Esophagus squamous epithelium (tissue), 4 donors: ENCODE measurements at regions not wholly inside any gene's neighbourhood (a gene's known extent, or its start where the extent isn't known, plus 50 kb on each side); places are given as distances from the start of the nearest gene placed in this dataset.

Experiments
- CTCF ChIP-seq, 6 experiments: fragments of 450-650 bp in 4 of 6; fragments of 200-600 bp in 2 of 6; sonication (generic) in 2 of 6; IDR thresholded peaks; one replicate each; pipeline ENCODE4 v1.5.1; 2016 to 2019; ENCODE audit warnings: antibody characterized with exemption in 6 of 6, mild to moderate bottlenecking in 4 of 6, moderate library complexity in 4 of 6
- POLR2A ChIP-seq, 4 donors: fragments of 450-650 bp; IDR thresholded peaks; one replicate each; pipeline ENCODE4 v1.6.1; 2017; ENCODE audit warnings: antibody characterized with exemption in 4 of 4, mild to moderate bottlenecking in 4 of 4, moderate library complexity in 3 of 4

GRCh38 chr5:8288334-8288733 is 419.4 kb downstream of the MTRR start:
- TF ChIP-seq CTCF (IDR thresholded peaks at IDR 0.05) (no peak), POLR2A (IDR thresholded peaks at IDR 0.05) (no peak)
